ENCODE measurements at regions not wholly inside any gene's neighbourhood (a gene's known extent, or its start where the extent isn't known, plus 50 kb on each side); places are given as distances from the start of the nearest gene placed in this dataset.
A peak's percentile ranks its signal among the peaks of the same experiment; 100 is the strongest.
"Not testable (repeated sequence)": the region's sequence is repeated elsewhere in the genome, so short reads cannot be mapped to it uniquely, and the experiment has no call there.

DNA sequence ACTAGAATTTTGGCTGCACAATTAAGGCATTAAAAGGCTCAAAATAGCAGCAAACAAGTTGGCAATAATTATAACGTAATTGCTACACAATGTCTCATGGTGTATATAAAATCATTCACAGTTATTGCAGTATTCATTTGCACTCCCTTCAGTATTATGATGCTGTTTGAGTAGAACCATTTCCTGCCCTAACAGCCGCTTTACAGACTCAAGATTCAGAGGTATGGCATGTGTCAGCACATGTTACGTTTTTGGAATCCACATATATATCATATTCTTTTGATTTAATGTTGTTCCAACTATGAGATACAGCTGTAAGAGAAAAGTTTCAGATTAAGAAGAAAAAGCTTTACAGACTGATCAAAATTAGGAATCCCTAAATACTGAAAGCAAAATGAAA lies 56.3 kb upstream of the NCKAP5 start:
- Mint-ChIP-seq H3K4me3 (no peak overlapping the region), H3K27ac (no peak overlapping the region), H3K9me3 (peaks cover 21% of the 10 kb centered on the region), H3K4me1 (no peaks in the 10 kb centered on the region), H3K36me3 (no peaks in the 10 kb centered on the region), H3K27me3 (no peaks in the 10 kb centered on the region)
- no peak for ATAC-seq

DNA sequence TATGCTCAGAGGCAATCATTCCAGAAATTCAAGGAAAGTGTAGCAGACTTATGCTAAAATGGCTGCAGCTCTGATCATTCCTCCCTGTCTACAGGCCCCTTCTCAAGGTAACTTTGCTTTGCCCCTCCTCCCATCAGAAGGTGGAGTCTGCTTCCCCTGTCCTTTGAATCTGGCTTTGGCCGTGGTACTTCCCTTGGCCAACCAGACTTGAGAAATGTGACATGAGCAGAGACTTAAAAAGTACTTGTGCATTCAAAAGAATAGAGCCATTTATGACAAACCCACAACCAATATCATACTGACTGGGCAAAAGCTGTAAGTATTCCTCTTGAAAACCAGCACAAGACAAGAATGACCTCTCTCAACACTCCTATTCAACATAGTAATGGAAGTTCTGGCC lies 59.5 kb upstream of the NCKAP5 start:
- no peaks in the 10 kb centered on the region for H3K27me3 Mint-ChIP-seq
- no peak for ATAC-seq
- H3K9me3 Mint-ChIP-seq: peaks cover 13% of the 10 kb centered on the region
- H3K4me3 Mint-ChIP-seq: no peak overlapping the region
- H3K4me1 Mint-ChIP-seq: no peaks in the 10 kb centered on the region
- H3K27ac Mint-ChIP-seq: no peak overlapping the region
- no peaks in the 10 kb centered on the region for H3K36me3 Mint-ChIP-seq

DNA sequence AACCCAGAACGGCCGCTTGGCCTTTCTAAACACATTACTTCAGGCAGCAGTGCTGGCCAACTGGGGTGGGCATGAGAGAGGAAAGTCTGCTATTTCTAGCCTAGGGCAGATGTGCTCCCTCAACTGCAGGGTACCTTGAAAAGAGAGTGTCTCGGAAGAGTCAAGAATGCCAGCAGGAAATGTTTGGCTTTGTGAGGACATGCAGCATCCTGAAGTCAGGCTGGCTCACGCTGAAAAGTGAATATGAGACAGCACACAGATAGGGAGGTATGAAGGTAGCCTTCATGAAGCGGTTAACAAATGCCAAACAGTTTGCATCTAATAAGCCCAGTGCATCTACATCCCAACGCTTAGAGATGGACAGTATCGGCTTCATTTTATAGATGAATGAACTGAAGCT lies 65.0 kb upstream of the NCKAP5 start:
- Mint-ChIP-seq H3K27me3 (peaks cover 7% of the 10 kb centered on the region), H3K27ac (no peak overlapping the region), H3K4me3 (no peak overlapping the region), H3K9me3 (peaks cover 8% of the 10 kb centered on the region), H3K36me3 (no peaks in the 10 kb centered on the region), H3K4me1 (no peaks in the 10 kb centered on the region)
- no peak for ATAC-seq

DNA sequence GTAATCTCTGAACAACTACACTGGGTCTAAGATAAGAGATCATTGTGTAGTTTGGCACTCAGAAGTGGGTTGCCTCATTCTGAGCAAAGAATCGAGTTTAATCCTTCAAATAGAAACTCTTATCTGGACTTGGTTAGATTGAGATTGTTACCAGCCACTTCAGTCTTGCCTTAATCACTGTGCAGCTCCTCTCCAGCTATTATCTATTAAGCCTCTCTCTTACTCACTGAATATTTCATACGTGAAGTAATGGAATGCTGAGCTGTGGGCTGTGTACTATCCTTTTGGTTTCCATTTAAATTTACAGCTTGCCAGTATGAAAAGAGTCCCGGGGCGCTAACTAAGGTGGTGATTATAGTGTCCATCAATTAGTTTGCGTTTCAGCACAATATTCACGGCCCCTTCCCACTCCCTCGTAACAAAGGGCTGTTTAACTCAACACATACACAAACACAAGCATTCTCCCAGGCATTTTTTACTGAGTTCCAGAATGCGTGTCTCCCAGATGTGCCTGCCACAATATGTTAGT lies 65.7 kb upstream of the NCKAP5 start:
- no peak overlapping the region for H3K27ac Mint-ChIP-seq
- H3K4me1 Mint-ChIP-seq: no peaks in the 10 kb centered on the region
- H3K9me3 Mint-ChIP-seq: peaks cover 4% of the 10 kb centered on the region
- ATAC-seq: no peak
- H3K27me3 Mint-ChIP-seq: peaks cover 9% of the 10 kb centered on the region
- H3K36me3 Mint-ChIP-seq: no peaks in the 10 kb centered on the region
- no peak overlapping the region for H3K4me3 Mint-ChIP-seq

DNA sequence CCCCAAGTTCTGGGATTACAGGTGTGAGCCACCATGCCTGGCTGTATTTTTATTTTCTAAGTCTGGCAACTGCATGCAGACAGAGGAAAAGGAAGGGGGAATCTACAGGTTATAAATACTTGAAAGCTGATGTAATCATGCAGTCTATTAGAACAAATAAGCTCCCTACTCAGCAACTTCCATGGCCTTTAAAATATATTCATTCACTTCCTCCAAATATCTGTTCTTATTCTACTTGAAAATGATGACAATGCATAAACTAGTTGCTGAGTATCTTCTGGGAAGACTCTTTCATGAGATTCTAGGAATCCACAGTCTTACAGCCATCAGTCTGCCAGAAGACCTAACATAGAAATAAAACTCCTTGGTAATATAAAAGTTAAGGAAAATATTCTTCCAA lies 66.9 kb upstream of the NCKAP5 start:
- peaks cover 9% of the 10 kb centered on the region for H3K27me3 Mint-ChIP-seq
- no peak for ATAC-seq
- no peaks in the 10 kb centered on the region for H3K9me3 Mint-ChIP-seq
- H3K36me3 Mint-ChIP-seq: no peaks in the 10 kb centered on the region
- no peaks in the 10 kb centered on the region for H3K4me1 Mint-ChIP-seq
- H3K27ac Mint-ChIP-seq: no peak overlapping the region
- H3K4me3 Mint-ChIP-seq: no peak overlapping the region

DNA sequence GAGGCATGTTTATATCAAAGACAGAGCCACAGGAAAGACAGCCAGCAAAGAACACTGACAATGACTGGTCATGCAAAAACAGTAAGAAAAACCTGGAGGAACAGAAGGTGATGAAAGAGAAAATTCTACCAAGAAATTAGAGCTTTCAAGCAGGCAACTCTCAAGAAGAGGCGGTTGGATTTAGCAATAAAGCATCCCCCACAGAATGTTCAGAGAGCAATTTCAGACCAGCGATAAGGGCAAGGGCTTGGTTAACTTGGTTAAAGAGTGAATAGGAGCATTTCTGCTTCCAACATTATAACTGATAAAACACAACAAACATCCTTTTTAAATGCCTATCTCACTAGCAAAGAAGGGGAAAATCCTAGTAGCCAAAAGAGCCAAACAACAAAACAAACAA lies 68.0 kb upstream of the NCKAP5 start:
- H3K27me3 Mint-ChIP-seq: peaks cover 9% of the 10 kb centered on the region

DNA sequence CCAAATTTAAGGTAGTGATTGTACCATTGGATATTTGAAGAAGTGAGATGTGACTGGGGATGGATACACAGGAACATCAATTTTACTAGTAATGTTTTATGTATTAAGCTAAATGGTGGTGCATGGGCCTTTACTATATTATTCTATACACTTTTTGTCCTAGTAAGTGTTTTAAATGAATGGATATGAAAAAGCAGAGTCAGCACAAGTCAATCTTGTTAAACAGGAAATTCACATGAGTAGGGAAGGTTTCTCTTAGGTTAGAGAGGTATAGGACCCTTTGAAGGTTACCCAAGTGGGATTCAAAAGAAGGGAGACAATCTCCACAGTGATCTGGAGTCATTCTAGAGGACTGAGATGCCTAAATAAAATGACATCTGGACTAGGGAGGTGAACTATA lies 71.8 kb upstream of the NCKAP5 start:
- Mint-ChIP-seq H3K4me1 (no peaks in the 10 kb centered on the region), H3K27me3 (peaks cover 20% of the 10 kb centered on the region), H3K9me3 (no peaks in the 10 kb centered on the region), H3K27ac (no peak overlapping the region), H3K36me3 (no peaks in the 10 kb centered on the region), H3K4me3 (no peak overlapping the region)
- no peak for ATAC-seq

More for the DNA sequence above, 68.0 kb upstream of the NCKAP5 start:
- no peak for ATAC-seq
- Mint-ChIP-seq H3K27ac (no peak overlapping the region), H3K4me1 (no peaks in the 10 kb centered on the region), H3K4me3 (no peak overlapping the region), H3K9me3 (no peaks in the 10 kb centered on the region), H3K36me3 (no peaks in the 10 kb centered on the region)

DNA sequence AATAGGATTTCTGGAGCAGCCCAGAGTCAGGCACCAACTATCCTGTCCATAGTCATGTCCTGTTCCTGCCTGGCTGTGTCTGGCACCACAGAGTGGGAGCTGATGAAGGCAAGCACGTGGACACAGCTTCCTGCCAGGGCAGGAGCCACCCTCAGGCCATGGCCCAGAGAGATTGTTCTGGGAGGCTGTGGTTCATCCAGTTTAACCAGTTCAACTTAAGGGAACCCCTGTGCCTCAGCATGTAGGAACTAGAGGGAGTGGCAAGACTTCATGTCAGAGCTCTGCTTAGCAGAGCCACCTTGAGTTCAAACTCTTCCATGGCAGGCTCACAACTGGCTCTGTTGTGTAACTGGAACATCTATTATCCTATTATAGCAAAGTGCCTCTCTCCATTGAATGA lies 73.2 kb upstream of the NCKAP5 start:
- H3K27ac Mint-ChIP-seq: no peak overlapping the region
- H3K9me3 Mint-ChIP-seq: no peaks in the 10 kb centered on the region
- ATAC-seq: peak; percentile 31
- H3K4me1 Mint-ChIP-seq: no peaks in the 10 kb centered on the region
- no peak overlapping the region for H3K4me3 Mint-ChIP-seq
- no peaks in the 10 kb centered on the region for H3K36me3 Mint-ChIP-seq
- peaks cover 20% of the 10 kb centered on the region for H3K27me3 Mint-ChIP-seq

DNA sequence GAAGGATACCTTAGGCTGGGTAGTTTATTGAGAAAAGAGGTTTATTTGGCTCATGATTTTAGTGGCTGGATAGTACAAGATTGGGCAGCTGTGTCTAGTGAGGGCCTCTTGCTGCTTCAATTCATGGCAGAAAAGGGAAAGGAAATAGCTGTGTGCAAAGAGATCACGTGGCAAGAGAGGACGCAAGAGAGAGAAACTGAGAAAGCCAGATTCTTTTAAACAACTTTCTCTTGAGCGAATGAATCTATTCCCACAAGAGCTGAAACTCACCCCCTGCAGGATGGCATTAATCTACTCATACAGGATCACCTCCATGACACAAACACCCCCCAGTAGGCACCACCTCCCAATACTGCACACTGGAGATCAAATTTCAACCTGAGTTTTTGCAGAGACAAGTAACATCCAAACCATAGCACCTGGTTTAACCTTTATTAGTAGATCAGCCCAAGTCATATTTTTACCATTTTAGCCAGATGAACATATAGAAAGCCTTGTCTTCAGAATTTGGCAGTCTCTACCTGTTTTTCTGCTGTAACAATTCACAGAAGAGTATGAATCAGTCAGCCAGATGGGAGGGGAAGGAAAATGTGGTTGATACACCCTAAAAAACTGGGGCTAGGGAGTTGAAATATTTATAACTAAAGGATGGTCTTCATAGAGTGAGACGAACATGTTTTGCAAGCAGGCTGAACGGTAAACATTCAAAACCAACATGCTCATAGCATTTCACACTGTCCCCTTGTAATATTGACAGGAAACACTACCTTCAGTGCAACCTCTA lies 73.9 kb upstream of the NCKAP5 start:
- no peak overlapping the region for H3K27ac Mint-ChIP-seq
- ATAC-seq: no peak
- H3K4me3 Mint-ChIP-seq: no peak overlapping the region
- H3K36me3 Mint-ChIP-seq: no peaks in the 10 kb centered on the region
- peaks cover 2% of the 10 kb centered on the region for H3K9me3 Mint-ChIP-seq
- peaks cover 20% of the 10 kb centered on the region for H3K27me3 Mint-ChIP-seq
- no peaks in the 10 kb centered on the region for H3K4me1 Mint-ChIP-seq

DNA sequence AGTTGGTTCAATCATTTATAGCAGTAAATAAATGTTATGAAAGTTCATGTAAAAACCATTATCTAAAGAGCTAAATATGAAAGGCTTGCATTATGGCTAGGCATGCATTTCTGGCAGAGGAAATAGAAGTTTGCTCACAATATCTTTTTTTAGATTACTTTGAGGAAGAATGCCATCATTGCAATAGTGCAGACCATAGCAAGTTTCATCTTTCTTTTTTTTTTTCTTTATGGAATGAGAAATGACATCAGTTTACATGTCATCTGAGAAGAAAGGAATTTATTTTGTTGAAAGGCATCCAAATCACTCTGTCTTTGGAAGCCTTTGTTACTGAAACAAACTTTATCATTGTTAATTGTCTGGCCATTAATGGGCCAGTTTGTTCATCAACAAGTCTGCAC lies 74.5 kb upstream of the NCKAP5 start:
- H3K9me3 Mint-ChIP-seq: peaks cover 7% of the 10 kb centered on the region
- peaks cover 18% of the 10 kb centered on the region for H3K27me3 Mint-ChIP-seq
- H3K36me3 Mint-ChIP-seq: no peaks in the 10 kb centered on the region

DNA sequence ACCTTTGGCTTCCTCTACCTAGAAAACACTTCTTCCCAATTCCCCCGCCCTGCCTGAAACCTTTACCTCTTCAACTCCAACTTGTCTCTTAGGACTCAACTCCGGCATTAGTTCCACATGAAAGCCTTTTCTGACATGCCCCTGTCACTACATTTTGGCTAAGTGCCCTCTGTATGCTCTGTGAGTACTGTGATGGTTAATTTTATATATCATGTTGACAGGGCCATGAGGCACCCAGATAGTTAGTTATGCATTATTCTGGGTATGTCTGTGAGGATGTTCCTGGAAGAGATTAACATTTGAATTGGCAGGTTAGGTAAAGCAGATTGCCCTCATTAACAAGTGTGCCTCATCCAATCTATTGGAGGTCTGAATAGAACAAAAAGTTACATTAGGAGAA lies 75.6 kb upstream of the NCKAP5 start:
- H3K9me3 Mint-ChIP-seq: peaks cover 9% of the 10 kb centered on the region

More for the DNA sequence above, 74.5 kb upstream of the NCKAP5 start:
- Mint-ChIP-seq H3K4me3 (no peak overlapping the region), H3K27ac (no peak overlapping the region), H3K4me1 (no peaks in the 10 kb centered on the region)
- no peak for ATAC-seq

DNA sequence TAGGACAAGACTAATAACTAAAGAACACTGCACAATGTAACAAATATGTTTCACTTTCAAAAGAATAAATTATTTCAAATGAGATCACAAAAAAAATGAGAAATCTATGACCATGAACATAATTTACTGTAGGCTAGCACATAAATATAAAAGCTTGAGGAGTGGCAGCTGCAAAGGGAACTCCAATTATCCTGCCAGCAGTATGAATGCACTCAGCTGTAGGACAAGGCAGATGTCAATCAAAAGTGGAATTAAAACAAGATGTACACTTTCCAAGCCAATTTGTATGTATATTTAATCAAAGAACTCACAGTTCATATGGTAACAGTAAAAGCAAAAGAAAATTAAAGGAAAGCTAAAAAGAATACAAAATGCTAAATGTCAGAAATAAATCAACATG lies 76.6 kb upstream of the NCKAP5 start:
- H3K4me1 Mint-ChIP-seq: no peaks in the 10 kb centered on the region
- H3K9me3 Mint-ChIP-seq: peaks cover 12% of the 10 kb centered on the region
- H3K27ac Mint-ChIP-seq: no peak overlapping the region
- no peak overlapping the region for H3K4me3 Mint-ChIP-seq
- peaks cover 11% of the 10 kb centered on the region for H3K27me3 Mint-ChIP-seq
- no peaks in the 10 kb centered on the region for H3K36me3 Mint-ChIP-seq
- no peak for ATAC-seq

More for the DNA sequence above, 75.6 kb upstream of the NCKAP5 start:
- no peak overlapping the region for H3K4me3 Mint-ChIP-seq
- no peak for ATAC-seq
- no peaks in the 10 kb centered on the region for H3K36me3 Mint-ChIP-seq
- H3K27me3 Mint-ChIP-seq: peaks cover 11% of the 10 kb centered on the region
- H3K27ac Mint-ChIP-seq: no peak overlapping the region
- H3K4me1 Mint-ChIP-seq: no peaks in the 10 kb centered on the region

DNA sequence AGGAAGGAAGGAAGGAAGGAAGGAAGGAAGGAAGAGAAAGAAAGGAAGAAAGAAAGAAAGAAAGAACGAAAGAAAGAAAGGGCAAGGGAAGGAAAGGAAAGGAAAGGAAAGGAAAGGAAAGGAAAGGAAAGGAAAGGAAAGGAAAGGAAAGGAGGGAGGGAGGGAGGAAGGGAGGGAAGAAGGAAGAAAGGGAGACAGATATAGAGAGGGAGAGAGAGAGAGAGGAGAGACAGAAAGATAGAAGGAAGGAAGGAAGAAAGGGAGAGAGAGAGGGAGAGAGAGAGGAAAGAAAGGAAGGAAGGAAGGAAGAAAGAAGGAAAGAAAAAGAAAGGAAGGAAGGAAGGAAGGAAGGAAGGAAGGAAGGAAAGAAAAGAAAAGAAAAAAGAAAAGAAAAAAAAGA lies 79.1 kb upstream of the NCKAP5 start:
- H3K4me3 Mint-ChIP-seq, H3K27ac Mint-ChIP-seq, H3K4me1 Mint-ChIP-seq, ATAC-seq, H3K36me3 Mint-ChIP-seq: not testable (repeated sequence)
- Mint-ChIP-seq H3K9me3 (peaks cover 12% of the 10 kb centered on the region), H3K27me3 (peaks cover 11% of the 10 kb centered on the region)

DNA sequence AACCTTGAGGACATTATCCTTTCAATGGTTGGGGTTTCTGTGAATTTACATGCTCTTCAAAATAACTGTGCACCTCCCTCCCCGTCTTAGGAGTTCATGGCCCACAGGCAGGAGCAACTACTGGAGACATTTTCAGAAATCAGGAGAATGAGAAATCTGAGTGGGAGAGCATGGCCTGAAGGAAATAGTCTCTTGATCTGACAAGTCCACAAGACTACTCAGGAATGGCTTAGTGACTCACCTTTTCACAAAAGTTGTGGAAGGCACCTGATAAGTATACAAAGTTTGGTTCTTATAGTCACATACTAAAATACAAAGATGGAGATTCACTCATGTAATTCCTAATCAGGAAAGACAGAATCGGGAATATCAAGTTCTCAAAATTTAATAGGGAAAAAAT lies 83.6 kb upstream of the NCKAP5 start:
- no peak overlapping the region for H3K4me3 Mint-ChIP-seq
- H3K9me3 Mint-ChIP-seq: peaks cover 12% of the 10 kb centered on the region
- H3K27ac Mint-ChIP-seq: no peak overlapping the region
- ATAC-seq: no peak
- no peaks in the 10 kb centered on the region for H3K36me3 Mint-ChIP-seq
- H3K27me3 Mint-ChIP-seq: no peaks in the 10 kb centered on the region
- no peaks in the 10 kb centered on the region for H3K4me1 Mint-ChIP-seq

DNA sequence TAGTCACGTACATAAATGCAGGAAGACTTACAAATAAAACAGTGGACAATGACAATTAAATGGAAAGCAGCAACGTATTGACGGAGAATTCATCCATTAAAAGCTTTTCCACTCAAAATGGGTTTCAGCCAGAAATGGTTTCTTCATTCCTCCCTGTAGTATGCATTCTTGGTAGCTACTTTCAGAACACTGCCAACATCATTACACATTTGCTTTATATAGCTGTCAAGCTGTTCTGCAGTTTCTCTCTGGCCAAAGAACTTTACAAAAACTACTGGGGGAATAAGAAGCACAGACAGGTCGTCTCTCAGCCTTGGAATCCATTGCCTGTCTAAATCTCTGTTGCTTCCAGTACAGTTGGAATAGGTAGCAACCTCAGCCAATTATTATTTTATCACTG lies 84.1 kb upstream of the NCKAP5 start:
- no peak for ATAC-seq
- Mint-ChIP-seq H3K4me3 (no peak overlapping the region), H3K4me1 (no peaks in the 10 kb centered on the region), H3K9me3 (peaks cover 7% of the 10 kb centered on the region), H3K27me3 (no peaks in the 10 kb centered on the region), H3K36me3 (no peaks in the 10 kb centered on the region), H3K27ac (no peak overlapping the region)

DNA sequence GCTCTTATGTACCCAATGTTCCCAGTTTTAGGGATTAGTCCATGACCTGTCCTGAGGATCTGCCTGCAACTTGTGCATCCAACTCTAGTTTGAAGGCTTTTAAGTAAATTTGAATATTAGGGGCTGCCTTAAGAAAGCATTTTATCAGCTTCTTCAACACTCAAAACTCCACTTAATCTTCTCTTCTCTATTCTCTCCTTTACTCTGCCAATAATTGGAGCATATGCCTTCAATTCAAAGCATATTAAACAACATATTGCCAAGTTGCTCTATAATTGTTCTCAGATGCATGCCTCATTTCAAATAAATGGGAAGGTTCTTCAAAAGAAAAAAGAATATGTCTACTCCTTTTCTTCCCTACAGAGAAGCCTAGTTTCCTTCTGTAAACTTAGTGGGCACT lies 84.8 kb upstream of the NCKAP5 start:
- ATAC-seq: no peak
- no peak overlapping the region for H3K27ac Mint-ChIP-seq
- no peaks in the 10 kb centered on the region for H3K27me3 Mint-ChIP-seq
- H3K36me3 Mint-ChIP-seq: no peaks in the 10 kb centered on the region
- no peaks in the 10 kb centered on the region for H3K4me1 Mint-ChIP-seq
- H3K4me3 Mint-ChIP-seq: no peak overlapping the region
- peaks cover 5% of the 10 kb centered on the region for H3K9me3 Mint-ChIP-seq

Data from stimulated activated memory B cell treated with anti-CD40 and anti-IgM and Interleukin-4, amounts not matched to agents 10 μg/mL and 1 μg/mL and 100 μg/mL, for 72 hours (primary cell).